ENCODE measurements at regions not wholly inside any gene's neighbourhood (a gene's known extent, or its start where the extent isn't known, plus 50 kb on each side); places are given as distances from the start of the nearest gene placed in this dataset.

DNA sequence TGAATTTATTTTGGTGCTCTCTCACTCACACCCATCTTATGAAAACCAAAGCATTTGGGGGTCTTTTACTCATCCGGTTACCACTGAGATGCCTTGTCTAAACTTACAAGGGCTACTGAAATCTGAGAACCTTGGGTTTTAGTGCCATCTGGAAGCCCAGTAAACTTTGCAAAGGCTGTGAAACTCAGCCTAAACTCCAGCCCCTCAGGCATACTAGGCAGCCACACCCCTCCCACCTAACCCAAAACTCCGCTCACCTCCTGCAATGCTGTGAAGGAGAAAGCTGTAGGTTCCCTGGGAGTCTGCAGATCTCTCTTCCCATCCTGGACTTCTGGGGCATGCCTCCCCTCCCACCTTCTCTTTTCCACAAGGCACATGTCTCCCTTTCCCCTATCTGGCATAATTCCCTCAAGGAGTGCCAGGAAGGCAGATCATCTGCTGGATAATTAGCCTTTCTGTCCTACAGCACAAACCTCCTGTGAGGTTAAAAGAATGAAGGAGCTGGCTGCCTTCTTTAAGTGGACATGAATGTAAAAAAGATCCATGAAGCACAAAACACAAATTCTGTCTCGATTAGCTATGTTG, 71.5 kb upstream of the ANXA1 start:
- whole genome bisulfite sequencing (ENCODE audit: insufficient coverage, low coverage, missing lambda C conversion rate), result 76% methylated on average over 3 of the region's 3 CpGs
- no peaks in the 10 kb centered on the region for H4K20me1 ChIP-seq (replicated peaks; ENCODE audit: control insufficient read depth, insufficient read depth, low read length)
- H3K36me3 ChIP-seq (ENCODE audit: control insufficient read depth, insufficient read depth, low read length), result no peaks in the 10 kb centered on the region
- no peak overlapping the region for H3K4me3 ChIP-seq
- FAIRE-seq, result no peak
- no peaks in the 10 kb centered on the region; a peak in 1 of 5 replicates for H3K4me1 ChIP-seq (replicated peaks in 1 of 2; ENCODE audit: control insufficient read depth in 2 of 2, insufficient read depth in 2 of 2, low read length in 2 of 2)
- BruUV-seq (replicated peaks), result no TSS peak
- H3K79me2 ChIP-seq (ENCODE audit: control insufficient read depth, insufficient read depth, low read length), result no peaks in the 10 kb centered on the region
- H3K9me3 ChIP-seq (replicated peaks; ENCODE audit: control insufficient read depth, insufficient read depth, low read depth, low read length), result no peaks in the 10 kb centered on the region
- no peak overlapping the region for H3K27ac ChIP-seq (ENCODE audit: extremely low read depth, low read depth, low read length)
- CTCF ChIA-PET (ENCODE audit: low intra/inter-chr PET ratio), result no interaction called here
- intact Hi-C loops (cut with micrococcal nuclease), result loop anchor here (5.0 kb wide), 2 partner anchors 118 to 223 kb away; no protein-coding TSS in a partner anchor
- H3K9ac ChIP-seq (ENCODE audit: insufficient read depth in 1 of 2, low read depth in 2 of 2, low read length in 2 of 2), result no peak overlapping the region; a peak in 1 of 4 replicates
- no peak overlapping the region for H3K4me2 ChIP-seq (ENCODE audit: insufficient read depth, low read length)
- POLR2A ChIA-PET, result interaction anchor here (0.7 kb wide), 1 partner anchor 204 kb away, joined by 3 read pairs; no protein-coding TSS in a partner anchor
- in situ Hi-C loops (cut with MboI), result no loop called here
- no peak for ATAC-seq
- DNase-seq (ENCODE audit: extremely low read depth in 1 of 4, low spot score in 3 of 4), result no peak
- no peaks in the 10 kb centered on the region for H3K27me3 ChIP-seq (ENCODE audit: control insufficient read depth in 2 of 2, insufficient read depth in 2 of 2, low read length in 2 of 2)
- TF ChIP-seq, protein P1, sequence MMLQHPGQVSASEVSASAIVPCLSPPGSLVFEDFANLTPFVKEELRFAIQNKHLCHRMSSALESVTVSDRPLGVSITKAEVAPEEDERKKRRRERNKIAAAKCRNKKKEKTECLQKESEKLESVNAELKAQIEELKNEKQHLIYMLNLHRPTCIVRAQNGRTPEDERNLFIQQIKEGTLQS (IDR thresholded peaks at IDR 0.05), result no peak
- TF ChIP-seq, protein P1 (CRISPR knock-in tag; conservative IDR thresholded peaks at IDR 0.05), result no peak
- TF ChIP-seq ILF3 (IDR thresholded peaks at IDR 0.05; ENCODE audit: borderline replicate concordance), result no peak
- TF ChIP-seq ZNF76 (CRISPR knock-in tag; IDR thresholded peaks at IDR 0.05; ENCODE audit: borderline replicate concordance), result no peak
- TF ChIP-seq ZBTB40 (IDR thresholded peaks at IDR 0.05), result no peak
- TF ChIP-seq ZBTB40 (CRISPR knock-in tag; IDR thresholded peaks at IDR 0.05), result no peak
- TF ChIP-seq DIDO1 (tag; IDR thresholded peaks at IDR 0.05; ENCODE audit: low read depth), result no peak
- no peak for TF ChIP-seq PCBP1 (IDR thresholded peaks at IDR 0.05; ENCODE audit: low read depth, low read length, poor library complexity, severe bottlenecking)
- TF ChIP-seq ZNF121 (CRISPR knock-in tag; conservative IDR thresholded peaks at IDR 0.05), result no peak
- no peak for TF ChIP-seq ZBTB1 (CRISPR knock-in tag; IDR thresholded peaks at IDR 0.05; ENCODE audit: borderline replicate concordance, low read depth)
- no peak for TF ChIP-seq XRCC5 (IDR thresholded peaks at IDR 0.05; ENCODE audit: low read depth, low read length)
- TF ChIP-seq DNMT1 (IDR thresholded peaks at IDR 0.05), result no peak
- no peak for TF ChIP-seq CXXC5 (CRISPR knock-in tag; IDR thresholded peaks at IDR 0.05)
- no peaks in the 10 kb centered on the region for H3K9me1 ChIP-seq (ENCODE audit: control insufficient read depth, insufficient read depth, low read length)
- peak overlapping the region; percentile 55; the same call in 1 of the 2 replicates for H2AFZ ChIP-seq (ENCODE audit: low read depth, low read length)
